Testis (tissue), 2 donors: ENCODE measurements at regions not wholly inside any gene's neighbourhood (a gene's known extent, or its start where the extent isn't known, plus 50 kb on each side); places are given as distances from the start of the nearest gene placed in this dataset.
A peak's percentile ranks its signal among the peaks of the same experiment; 100 is the strongest.

Experiments
- DNase-seq: peaks from one replicate; pipeline ENCODE4 v3.0.0-alpha.2; 2019
- H3K27ac ChIP-seq, 2 donors: fragments of 200-600 bp; sonication (generic); one replicate each; pipeline ENCODE4 v1.5.1; 2019
- H3K27me3 ChIP-seq: fragments of 200-600 bp; sonication (generic); one replicate; pipeline ENCODE4 v1.5.1; 2019
- H3K36me3 ChIP-seq: fragments of 200-600 bp; sonication (generic); one replicate; pipeline ENCODE4 v1.5.1; 2017; ENCODE audit warnings: low read depth; ENCODE audit errors: missing control alignments
- H3K4me1 ChIP-seq: fragments of 200-600 bp; sonication (generic); one replicate; pipeline ENCODE4 v1.5.1; 2019
- H3K4me3 ChIP-seq, 2 donors: fragments of 200-600 bp; sonication (generic); one replicate each; pipeline ENCODE4 v1.5.1; 2017 to 2019
- H3K9me3 ChIP-seq: fragments of 200-600 bp; sonication (generic); one replicate; pipeline ENCODE4 v1.5.1; 2017
- CTCF ChIP-seq, 3 experiments: fragments of 450-650 bp in 2 of 3; fragments of 200-600 bp in 1 of 3; sonication (generic) in 1 of 3; IDR thresholded peaks; one replicate each; pipeline ENCODE4 v1.5.1; 2016 to 2019; ENCODE audit warnings: antibody characterized with exemption in 3 of 3, mild to moderate bottlenecking in 2 of 3, moderate library complexity in 1 of 3
- POLR2A ChIP-seq: fragments of 450-650 bp; IDR thresholded peaks from one replicate; pipeline ENCODE4 v1.6.1; 2017; ENCODE audit warnings: antibody characterized with exemption, mild to moderate bottlenecking, moderate library complexity
- WGBS, 2 donors: methylation state at CpG; one replicate each; pipeline ENCODE4 v1.1.5; 2018; 5-methylcytosine and 5-hydroxymethylcytosine counted together
- intact Hi-C: fragments of 100-400 bp; cut with DNase I; formaldehyde crosslinking; loops from one replicate; pipeline ENCODE4 v1.15.1; 2023; ENCODE audit warnings: low total_unique reads

- Histone ChIP-seq H3K27ac (no peak overlapping the region), H3K4me1 (peaks cover 2% of the 10 kb centered on the region), H3K36me3 (no peaks in the 10 kb centered on the region), H3K27me3 (no peaks in the 10 kb centered on the region), H3K9me3 (no peaks in the 10 kb centered on the region), H3K4me3 (peak overlapping the region in 1 of 2 donors; percentile 39)
- 49 to 60% methylated on average over 24 of the region's 24 CpGs for WGBS, 2 donors
- TF ChIP-seq CTCF (IDR thresholded peaks at IDR 0.05), result no peak
- no peak for TF ChIP-seq POLR2A
- intact Hi-C loops, result no loop called here
- DNase-seq, result no peak
Measured at GRCh38 chr2:166609183-166609959, 115.3 kb upstream of the SCN7A start.

GRCh38 chr2:166607880-166608279 is 113.8 kb upstream of the SCN7A start:
- no peak for DNase-seq
- no peaks in the 10 kb centered on the region for H3K36me3 ChIP-seq
- H3K4me1 ChIP-seq, result peaks cover 2% of the 10 kb centered on the region
- no peak for TF ChIP-seq CTCF (IDR thresholded peaks at IDR 0.05)
- no peak for TF ChIP-seq POLR2A
- H3K27me3 ChIP-seq, result no peaks in the 10 kb centered on the region
- no peak overlapping the region for H3K4me3 ChIP-seq
- WGBS, 2 donors, result 54 to 80% methylated on average over 2 of the region's 2 CpGs
- intact Hi-C loops, result no loop called here
- no peak overlapping the region for H3K27ac ChIP-seq
- H3K9me3 ChIP-seq, result no peaks in the 10 kb centered on the region

GRCh38 chr2:166593403-166593802 is 99.4 kb upstream of the SCN7A start:
- H3K4me1 ChIP-seq, result no peaks in the 10 kb centered on the region
- no peaks in the 10 kb centered on the region for H3K36me3 ChIP-seq
- H3K9me3 ChIP-seq, result no peaks in the 10 kb centered on the region
- intact Hi-C loops, result no loop called here
- H3K27ac ChIP-seq, result no peak overlapping the region
- H3K4me3 ChIP-seq, result no peak overlapping the region
- no peaks in the 10 kb centered on the region for H3K27me3 ChIP-seq
- WGBS, 2 donors, result 85 to 88% methylated on average over 1 of the region's 1 CpG
- no peak for TF ChIP-seq POLR2A
- TF ChIP-seq CTCF (IDR thresholded peaks at IDR 0.05), result no peak
- DNase-seq, result no peak

DNA sequence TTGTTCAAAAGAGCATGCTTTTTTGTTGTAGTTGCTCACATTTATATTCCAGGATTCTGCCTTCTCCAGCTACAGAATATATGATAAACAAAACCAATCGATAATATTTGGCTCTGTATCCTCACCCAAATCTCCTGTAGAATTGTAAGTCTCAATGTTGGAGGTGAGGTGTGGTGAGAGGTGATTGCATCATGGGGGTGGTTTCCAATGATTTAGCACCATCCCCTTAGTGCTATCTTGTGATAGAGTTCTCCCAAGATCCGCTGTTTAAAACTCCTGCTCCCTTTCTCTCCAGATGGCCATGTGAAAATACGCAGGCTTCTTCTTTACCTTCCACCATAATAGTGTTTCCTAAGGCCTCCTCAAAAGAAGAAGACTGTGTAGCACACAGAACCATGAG is 98.7 kb upstream of the SCN7A start:
- H3K27ac ChIP-seq, result no peak overlapping the region
- DNase-seq, result no peak
- no peaks in the 10 kb centered on the region for H3K4me1 ChIP-seq
- no peaks in the 10 kb centered on the region for H3K36me3 ChIP-seq
- intact Hi-C loops, result no loop called here
- no peak overlapping the region for H3K4me3 ChIP-seq
- no peak for TF ChIP-seq CTCF (IDR thresholded peaks at IDR 0.05)
- TF ChIP-seq POLR2A, result no peak
- WGBS, 2 donors, result 87 to 89% methylated on average over 3 of the region's 3 CpGs
- no peaks in the 10 kb centered on the region for H3K9me3 ChIP-seq
- no peaks in the 10 kb centered on the region for H3K27me3 ChIP-seq

DNA sequence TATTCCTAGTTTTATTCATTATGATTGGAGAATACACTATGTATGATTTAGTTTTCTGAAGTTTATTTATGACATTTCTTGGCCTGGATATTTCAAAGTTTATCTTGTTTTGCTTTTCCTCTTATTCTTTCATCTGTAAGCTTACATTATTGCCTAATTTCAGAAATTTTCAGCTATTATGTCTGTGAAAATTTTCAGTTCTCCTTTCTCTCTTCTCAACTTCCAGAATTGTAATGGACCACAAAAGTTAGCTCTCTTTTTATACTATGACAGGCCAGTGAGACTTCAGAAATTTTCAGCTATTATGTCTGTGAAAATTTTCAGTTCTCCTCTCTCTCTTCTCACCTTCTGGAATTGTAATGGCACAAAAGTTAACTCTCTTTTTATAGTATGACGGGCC is 97.2 kb upstream of the SCN7A start:
- intact Hi-C loops, result no loop called here
- H3K27me3 ChIP-seq, result no peaks in the 10 kb centered on the region
- H3K36me3 ChIP-seq, result no peaks in the 10 kb centered on the region
- DNase-seq, result no peak
- H3K4me1 ChIP-seq, result no peaks in the 10 kb centered on the region
- 0% methylated on average over 1 of the region's 1 CpG for WGBS, 2 donors
- H3K9me3 ChIP-seq, result no peaks in the 10 kb centered on the region
- no peak for TF ChIP-seq CTCF (IDR thresholded peaks at IDR 0.05)
- TF ChIP-seq POLR2A, result no peak
- no peak overlapping the region for H3K27ac ChIP-seq
- H3K4me3 ChIP-seq, result no peak overlapping the region
